A673 (cell line): ENCODE measurements at regions not wholly inside any gene's neighbourhood (a gene's known extent, or its start where the extent isn't known, plus 50 kb on each side); places are given as distances from the start of the nearest gene placed in this dataset.

ENCODE experiments used
- EZH2 ChIP-seq: fragments of 200-600 bp; sonication (generic); IDR thresholded peaks from 2 replicates; pipeline ENCODE4 v1.6.1; 2017; ENCODE audit warnings: borderline replicate concordance, low read depth, mild to moderate bottlenecking, mixed read lengths, antibody characterized with exemption, low read length; ENCODE audit not compliant: poor library complexity, severe bottlenecking
- TF ChIP-seq, protein P1 (sequence below): fragments of 300-800, 200-600 bp; sonication (generic); conservative IDR thresholded peaks from 2 replicates; pipeline ENCODE4 v1.5.1; 2017; ENCODE audit warnings: low read depth, mild to moderate bottlenecking, antibody characterized with exemption, low read length, moderate library complexity, mixed read lengths

- TF ChIP-seq, protein P1, sequence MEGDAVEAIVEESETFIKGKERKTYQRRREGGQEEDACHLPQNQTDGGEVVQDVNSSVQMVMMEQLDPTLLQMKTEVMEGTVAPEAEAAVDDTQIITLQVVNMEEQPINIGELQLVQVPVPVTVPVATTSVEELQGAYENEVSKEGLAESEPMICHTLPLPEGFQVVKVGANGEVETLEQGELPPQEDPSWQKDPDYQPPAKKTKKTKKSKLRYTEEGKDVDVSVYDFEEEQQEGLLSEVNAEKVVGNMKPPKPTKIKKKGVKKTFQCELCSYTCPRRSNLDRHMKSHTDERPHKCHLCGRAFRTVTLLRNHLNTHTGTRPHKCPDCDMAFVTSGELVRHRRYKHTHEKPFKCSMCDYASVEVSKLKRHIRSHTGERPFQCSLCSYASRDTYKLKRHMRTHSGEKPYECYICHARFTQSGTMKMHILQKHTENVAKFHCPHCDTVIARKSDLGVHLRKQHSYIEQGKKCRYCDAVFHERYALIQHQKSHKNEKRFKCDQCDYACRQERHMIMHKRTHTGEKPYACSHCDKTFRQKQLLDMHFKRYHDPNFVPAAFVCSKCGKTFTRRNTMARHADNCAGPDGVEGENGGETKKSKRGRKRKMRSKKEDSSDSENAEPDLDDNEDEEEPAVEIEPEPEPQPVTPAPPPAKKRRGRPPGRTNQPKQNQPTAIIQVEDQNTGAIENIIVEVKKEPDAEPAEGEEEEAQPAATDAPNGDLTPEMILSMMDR: no peak
- TF ChIP-seq EZH2: no peak
Measured at GRCh38 chr22:48371391-48371790, 1456.3 kb downstream of the BRD1 start.
